Kasumi-1 (cell line): ENCODE measurements at regions not wholly inside any gene's neighbourhood (a gene's known extent, or its start where the extent isn't known, plus 50 kb on each side); places are given as distances from the start of the nearest gene placed in this dataset.

Source experiments
- DNase-seq, 2 experiments: peaks; one replicate each; lab custom pipeline; 2025; lab: John Stamatoyannopoulos, UW

- DNase-seq, result no peak
These were observed 145.6 kb upstream of the TMCO5A start for GRCh38 chr15:37788767-37789396.

GRCh38 chr15:37789397-37789786, 145.0 kb upstream of the TMCO5A start:
- no peak for DNase-seq

- DNase-seq, result no peak
These were observed 144.6 kb upstream of the TMCO5A start for GRCh38 chr15:37789881-37790280.

GRCh38 chr15:37791693-37792092, 142.7 kb upstream of the TMCO5A start:
- DNase-seq, result no peak

GRCh38 chr15:37792351-37792750, 142.1 kb upstream of the TMCO5A start:
- no peak for DNase-seq

- DNase-seq, result no peak
These were observed 140.6 kb upstream of the TMCO5A start for GRCh38 chr15:37793851-37794250.

GRCh38 chr15:37794947-37795346, 139.5 kb upstream of the TMCO5A start:
- no peak for DNase-seq

GRCh38 chr15:37801529-37801928, 132.9 kb upstream of the TMCO5A start:
- DNase-seq, result no peak

GRCh38 chr15:37806808-37807207, 127.6 kb upstream of the TMCO5A start:
- DNase-seq, result no peak

- DNase-seq, result no peak
These were observed 124.1 kb upstream of the TMCO5A start for GRCh38 chr15:37810381-37810780.

GRCh38 chr15:37813306-37813705, 121.1 kb upstream of the TMCO5A start:
- no peak for DNase-seq

GRCh38 chr15:37814847-37815515, 119.5 kb upstream of the TMCO5A start:
- DNase-seq, result no peak

- DNase-seq, result no peak
These were observed 116.2 kb upstream of the TMCO5A start for GRCh38 chr15:37818152-37818677.

- DNase-seq, result no peak
These were observed 115.2 kb upstream of the TMCO5A start for GRCh38 chr15:37819191-37819590.

GRCh38 chr15:37820380-37821128, 113.9 kb upstream of the TMCO5A start:
- no peak for DNase-seq

GRCh38 chr15:37823601-37824275, 110.7 kb upstream of the TMCO5A start:
- no peak for DNase-seq

- peak; percentile 8 to 12 for DNase-seq
These were observed 109.6 kb upstream of the TMCO5A start for GRCh38 chr15:37824717-37825382.

GRCh38 chr15:37837276-37837675, 97.2 kb upstream of the TMCO5A start:
- no peak for DNase-seq

GRCh38 chr15:37847776-37848175, 86.7 kb upstream of the TMCO5A start:
- DNase-seq, result no peak

GRCh38 chr15:37856109-37856508, 78.3 kb upstream of the TMCO5A start:
- no peak for DNase-seq

GRCh38 chr15:37860896-37861295, 73.5 kb upstream of the TMCO5A start:
- no peak for DNase-seq

GRCh38 chr15:37865687-37866086, 68.8 kb upstream of the TMCO5A start:
- DNase-seq, result no peak
